T-helper 22 cell (primary cell): ENCODE measurements at regions not wholly inside any gene's neighbourhood (a gene's known extent, or its start where the extent isn't known, plus 50 kb on each side); places are given as distances from the start of the nearest gene placed in this dataset.
"Not testable (repeated sequence)": the region's sequence is repeated elsewhere in the genome, so short reads cannot be mapped to it uniquely, and the experiment has no call there.

Experiments
- DNase-seq: peaks from one replicate; pipeline ENCODE4 v3.0.0-alpha.2; 2020; ENCODE audit warnings: low read depth

DNA sequence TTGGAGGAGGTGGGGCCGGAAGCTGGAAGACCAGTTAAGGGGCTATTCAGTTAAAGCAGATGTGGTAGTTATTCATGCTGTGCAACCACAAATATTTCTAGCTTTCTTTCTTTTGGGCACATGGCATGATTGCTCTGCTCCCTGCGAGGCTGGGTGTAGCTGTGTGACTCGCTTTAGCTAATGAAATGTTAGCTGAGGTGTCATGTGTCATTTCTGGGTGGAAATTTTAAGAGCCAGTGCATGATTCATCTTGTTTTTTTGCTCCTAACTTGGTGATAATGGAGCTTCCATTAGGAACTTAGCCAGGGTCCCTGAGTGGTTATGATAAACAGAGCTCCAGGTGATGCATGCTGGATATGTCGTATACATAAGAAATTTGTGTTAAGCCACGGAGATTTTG, 300.6 kb downstream of the SATB1 start:
- no peak for DNase-seq

DNA sequence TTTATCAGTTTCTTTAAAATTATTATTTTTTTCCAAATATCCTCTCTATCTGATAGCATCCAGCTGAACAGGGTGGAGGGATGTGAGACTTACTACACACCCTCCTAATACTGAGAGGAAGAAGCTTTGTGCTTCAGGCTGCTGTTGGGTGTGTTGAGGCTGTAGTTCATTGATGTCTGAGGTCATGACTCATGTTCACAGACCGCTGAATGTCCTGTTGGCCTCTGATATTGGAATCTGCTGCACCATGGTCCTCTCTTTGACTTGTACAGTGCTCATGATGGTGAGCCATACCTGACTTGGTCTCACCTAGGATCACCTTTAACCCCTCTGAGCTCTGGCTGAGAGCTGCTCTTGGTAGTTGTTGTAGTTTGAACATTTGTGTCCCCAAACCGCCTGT, 302.9 kb downstream of the SATB1 start:
- no peak for DNase-seq

GRCh38 chr3:18121020-18121419, 304.1 kb downstream of the SATB1 start:
- no peak for DNase-seq

DNA sequence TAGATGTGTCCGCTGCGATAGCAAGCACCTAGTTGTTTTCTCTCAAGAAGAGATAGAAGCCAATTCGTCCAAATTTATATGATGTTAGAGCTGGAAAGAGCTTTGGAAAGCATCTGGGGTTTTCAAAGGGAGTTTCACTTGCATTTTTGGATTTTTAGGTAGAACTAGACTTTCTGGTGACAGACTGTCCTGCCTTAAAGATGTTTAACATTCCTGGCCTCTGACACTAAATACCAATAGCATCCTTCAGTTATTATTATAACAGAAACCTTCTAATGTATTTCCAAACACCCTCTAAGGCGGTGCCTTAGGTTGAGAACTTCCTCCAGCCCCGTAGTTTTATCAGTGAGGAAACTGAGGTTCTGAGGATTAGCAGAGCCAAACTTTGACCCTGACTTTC, 305.3 kb downstream of the SATB1 start:
- DNase-seq: no peak

DNA sequence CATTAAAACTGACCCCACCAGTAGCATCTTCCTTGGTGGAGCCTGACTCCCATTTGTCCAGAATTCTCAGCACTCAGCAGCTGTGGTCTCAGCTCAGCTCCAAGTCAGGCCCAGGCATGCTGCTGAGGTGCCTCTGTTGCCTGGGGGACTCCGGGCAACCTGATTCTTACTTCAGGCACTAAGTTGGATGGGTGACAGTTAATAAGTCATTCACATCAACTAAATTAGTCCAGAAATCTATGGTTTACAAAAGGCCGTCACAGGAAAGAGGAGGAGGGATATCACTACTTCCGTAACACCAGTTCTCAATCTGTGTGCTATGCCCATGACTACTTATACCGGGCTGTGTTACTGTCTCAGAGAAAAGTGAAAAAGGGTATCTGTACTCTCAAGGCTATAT, 310.2 kb downstream of the SATB1 start:
- DNase-seq: no peak

GRCh38 chr3:18113417-18113816, 311.7 kb downstream of the SATB1 start:
- DNase-seq: no peak

DNA sequence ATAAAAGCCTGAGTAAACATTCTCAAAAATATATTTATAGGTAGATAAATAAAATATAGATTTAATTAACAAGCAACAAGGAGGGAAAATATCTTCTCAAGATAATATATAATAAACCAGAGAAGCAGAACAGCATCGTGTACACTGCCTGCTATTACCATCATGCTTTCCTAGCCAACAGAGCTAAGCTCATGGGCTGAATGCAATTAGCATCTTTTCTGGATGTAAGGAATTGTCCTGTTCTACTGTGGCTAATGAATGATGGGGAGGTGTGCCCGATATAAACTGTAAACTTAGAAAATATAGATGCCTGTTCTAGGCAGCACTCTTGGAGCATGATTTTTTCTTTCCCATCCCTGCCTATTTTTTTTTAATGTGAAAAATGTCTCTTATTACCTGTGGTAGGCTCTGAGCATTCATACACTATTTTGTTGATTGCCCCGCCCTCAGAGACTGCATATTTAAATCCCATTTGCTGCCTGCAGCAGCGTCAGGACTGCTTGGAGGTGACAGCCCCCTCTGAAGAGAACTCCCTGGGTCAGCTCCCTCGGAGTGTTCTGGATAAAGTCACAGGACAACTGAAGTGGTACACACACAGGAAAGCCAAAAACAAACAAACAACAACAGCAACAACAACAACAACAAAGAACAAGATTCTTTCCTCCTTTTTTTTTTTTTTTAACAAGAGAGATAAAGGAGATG, 312.3 kb downstream of the SATB1 start:
- DNase-seq: no peak

GRCh38 chr3:18111796-18112232, 313.3 kb downstream of the SATB1 start:
- DNase-seq: no peak

DNA sequence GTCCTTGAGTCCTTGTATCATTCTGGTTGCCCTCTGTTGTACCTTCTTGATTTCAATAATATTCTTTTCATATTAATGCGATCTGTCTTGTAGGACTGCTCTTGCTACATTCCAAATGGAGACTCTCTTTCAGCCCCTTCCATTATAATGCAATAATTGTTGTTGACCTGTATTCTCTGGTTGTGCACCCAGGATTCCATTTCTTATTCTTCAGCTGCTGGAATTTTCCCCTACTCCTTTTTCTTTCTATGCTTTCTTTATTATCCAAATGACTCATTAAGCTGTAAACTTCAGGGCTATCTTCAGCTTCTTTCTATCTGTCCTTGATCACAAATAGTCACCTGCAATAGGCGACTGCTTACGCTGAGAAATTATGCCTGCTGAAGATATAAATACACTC, 321.5 kb downstream of the SATB1 start:
- DNase-seq: no peak

GRCh38 chr3:18100121-18100520, 325.0 kb downstream of the SATB1 start:
- no peak for DNase-seq

GRCh38 chr3:18099611-18100010, 325.5 kb downstream of the SATB1 start:
- no peak for DNase-seq

DNA sequence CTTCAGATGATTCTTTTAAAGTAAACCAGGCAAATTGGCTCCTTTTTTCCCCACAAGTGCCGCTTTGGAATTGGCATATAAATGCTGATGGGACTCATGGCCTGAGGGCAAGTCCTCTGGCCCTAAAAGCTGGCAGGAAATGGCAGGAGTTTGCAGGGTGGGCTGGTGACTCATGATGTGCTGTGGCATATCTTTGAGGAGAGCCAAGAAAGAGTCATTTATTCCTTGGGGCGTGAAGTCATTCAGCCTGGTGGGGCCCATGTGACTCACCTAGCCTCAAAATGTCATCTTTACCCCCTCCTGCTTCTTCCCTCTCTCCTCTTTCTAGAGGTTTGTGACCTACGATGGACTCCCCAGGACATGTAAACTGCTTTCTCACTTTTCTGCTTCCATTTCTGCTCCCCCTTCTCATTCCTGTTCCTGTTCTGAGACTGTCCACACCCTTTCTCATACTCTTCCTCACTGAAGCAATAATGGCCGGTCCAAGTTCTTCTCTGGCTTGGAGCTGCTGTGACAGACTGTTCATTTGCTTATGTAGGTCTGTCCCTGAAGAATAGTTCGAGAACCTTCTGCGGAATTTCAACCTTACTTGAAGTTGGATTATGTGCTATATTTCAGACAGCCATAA, 326.1 kb downstream of the SATB1 start:
- DNase-seq: no peak

DNA sequence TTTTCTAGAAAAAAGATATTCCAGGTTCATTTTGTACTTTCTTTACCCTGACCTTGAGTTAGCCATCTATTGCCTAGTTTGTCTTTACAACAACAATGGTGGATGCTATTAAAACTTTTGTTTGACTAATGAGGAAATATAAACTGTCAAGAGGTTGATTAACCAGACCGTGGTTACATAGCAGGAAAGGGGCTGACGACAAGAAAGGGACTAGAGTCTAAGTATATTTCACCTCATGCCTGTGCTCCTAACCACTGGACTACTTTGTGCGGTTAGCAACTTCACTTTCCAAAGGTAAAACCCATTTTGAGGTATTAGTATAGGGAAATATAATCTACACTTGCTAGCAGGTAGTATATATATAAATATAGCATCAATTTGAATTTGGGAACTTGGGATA, 327.1 kb downstream of the SATB1 start:
- no peak for DNase-seq

- DNase-seq: no peak
Observed at GRCh38 chr3:18097473-18097872, 327.7 kb downstream of the SATB1 start.

DNA sequence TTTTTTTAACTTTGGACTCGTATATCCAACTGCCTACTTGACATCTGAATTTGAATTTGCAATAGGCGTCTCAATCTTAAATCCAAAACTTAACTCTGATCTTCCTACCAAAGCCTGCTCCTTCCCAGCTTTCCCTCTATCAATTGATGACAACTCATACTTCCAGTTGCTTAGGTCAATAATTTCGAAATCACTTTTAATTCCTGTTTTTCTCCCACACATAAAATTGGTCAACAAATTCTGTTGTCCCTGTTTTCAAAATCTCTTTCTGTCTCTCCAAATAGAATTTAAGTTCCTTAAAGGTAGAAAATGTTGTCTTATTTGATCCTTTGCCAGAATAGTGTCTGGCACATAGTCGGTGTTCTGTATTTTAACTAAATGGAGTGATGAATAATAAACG, 332.4 kb downstream of the SATB1 start:
- DNase-seq: no peak

GRCh38 chr3:18090377-18090776, 334.8 kb downstream of the SATB1 start:
- no peak for DNase-seq

DNA sequence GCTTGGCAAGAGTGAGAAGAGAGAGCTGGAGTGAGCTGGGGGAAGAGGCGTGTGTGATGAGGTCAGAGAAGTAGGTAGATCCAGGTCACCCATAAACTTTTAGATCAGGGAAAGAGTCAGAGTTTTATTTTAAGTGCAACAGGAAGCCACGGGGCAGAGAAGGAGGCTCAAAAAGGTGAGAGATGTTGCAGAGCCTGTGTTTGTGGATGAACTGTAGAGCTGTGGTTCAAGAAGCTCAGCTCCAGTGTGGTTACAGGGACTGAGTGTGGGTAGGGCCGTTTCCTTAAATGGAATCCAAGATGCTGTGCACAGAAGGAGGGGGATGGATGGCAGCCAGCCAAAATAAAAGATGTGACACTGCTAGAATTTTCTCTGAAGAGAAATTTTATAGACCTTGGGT, 337.2 kb downstream of the SATB1 start:
- DNase-seq: no peak

- no peak for DNase-seq
Observed at GRCh38 chr3:18086760-18087159, 338.4 kb downstream of the SATB1 start.

- DNase-seq: no peak
Observed at GRCh38 chr3:18086078-18086477, 339.1 kb downstream of the SATB1 start.

DNA sequence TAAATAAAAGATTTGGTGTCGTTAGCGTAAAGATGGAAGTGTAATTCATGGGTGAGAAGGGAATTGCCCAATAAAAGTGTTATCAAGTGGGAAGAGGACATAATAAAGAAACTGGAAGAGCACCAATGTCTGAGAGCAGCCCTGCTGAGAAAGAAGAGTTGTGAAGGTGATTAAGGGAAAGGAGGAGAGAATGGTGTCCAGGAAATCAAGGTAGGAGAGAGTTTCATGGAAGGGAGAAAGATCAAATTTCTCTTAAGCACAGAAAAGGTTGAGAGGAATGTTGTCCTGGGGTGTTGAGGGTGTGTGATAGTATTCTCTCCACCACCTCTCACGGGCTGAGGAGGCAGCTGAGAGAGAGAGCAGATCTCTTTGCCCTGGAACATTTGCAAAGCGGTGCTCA, 339.7 kb downstream of the SATB1 start:
- no peak for DNase-seq

GRCh38 chr3:18083273-18083590, 340.8 kb upstream of the TBC1D5 start:
- DNase-seq: not testable (repeated sequence)

DNA sequence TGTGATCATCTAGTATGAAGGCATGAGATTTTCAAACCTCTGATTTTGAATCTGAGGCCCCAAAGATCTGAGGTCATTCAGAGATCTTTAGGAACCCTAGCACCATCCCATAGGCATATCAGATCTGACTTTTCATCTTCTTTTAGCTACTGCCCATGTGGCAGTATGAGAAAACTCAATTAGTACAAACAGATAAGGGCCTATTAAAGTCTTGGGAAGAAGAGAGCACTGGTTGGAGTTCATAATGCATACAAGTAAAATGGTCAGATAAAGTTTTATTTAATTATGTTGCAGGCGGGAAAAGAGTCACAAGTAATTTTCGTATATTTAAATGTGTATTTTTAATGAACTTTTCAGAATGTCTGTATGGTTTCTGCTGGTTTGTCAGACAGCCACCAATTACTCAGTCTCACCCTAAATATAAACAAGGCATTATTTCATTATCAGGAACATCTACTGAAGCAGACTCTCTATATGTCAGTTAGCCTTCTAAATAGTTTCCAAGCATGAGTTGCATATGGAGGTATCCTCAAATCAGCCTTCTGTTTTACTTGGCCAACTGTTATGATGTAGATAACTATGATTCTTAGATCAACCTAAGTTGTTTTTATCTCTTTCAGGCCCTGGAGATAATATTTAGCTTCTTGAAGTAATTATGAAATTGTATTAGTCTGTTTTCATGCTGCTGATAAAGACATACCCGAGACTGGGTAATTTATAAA, 340.3 kb upstream of the TBC1D5 start:
- DNase-seq: no peak

GRCh38 chr3:18080198-18080689, 337.8 kb upstream of the TBC1D5 start:
- no peak for DNase-seq
